Tibial nerve (tissue), 3 donors: ENCODE measurements at regions not wholly inside any gene's neighbourhood (a gene's known extent, or its start where the extent isn't known, plus 50 kb on each side); places are given as distances from the start of the nearest gene placed in this dataset.

Source experiments
- POLR2A ChIP-seq, 2 donors: fragments of 450-650 bp; IDR thresholded peaks; one replicate each; pipeline ENCODE4 v1.6.1; 2017; ENCODE audit warnings: antibody characterized with exemption in 2 of 2, mild to moderate bottlenecking in 2 of 2, moderate library complexity in 2 of 2
- TF ChIP-seq, protein P1 (sequence below), 5 experiments: fragments of 200-600 bp in 3 of 5; fragments of 450-650 bp in 2 of 5; sonication (generic) in 3 of 5; IDR thresholded peaks; one replicate each; pipeline ENCODE4 v1.5.1; 2016 to 2019; ENCODE audit warnings: antibody characterized with exemption in 5 of 5, mild to moderate bottlenecking in 3 of 5, moderate library complexity in 2 of 5

- TF ChIP-seq POLR2A (IDR thresholded peaks at IDR 0.05) = no peak
- TF ChIP-seq, protein P1, sequence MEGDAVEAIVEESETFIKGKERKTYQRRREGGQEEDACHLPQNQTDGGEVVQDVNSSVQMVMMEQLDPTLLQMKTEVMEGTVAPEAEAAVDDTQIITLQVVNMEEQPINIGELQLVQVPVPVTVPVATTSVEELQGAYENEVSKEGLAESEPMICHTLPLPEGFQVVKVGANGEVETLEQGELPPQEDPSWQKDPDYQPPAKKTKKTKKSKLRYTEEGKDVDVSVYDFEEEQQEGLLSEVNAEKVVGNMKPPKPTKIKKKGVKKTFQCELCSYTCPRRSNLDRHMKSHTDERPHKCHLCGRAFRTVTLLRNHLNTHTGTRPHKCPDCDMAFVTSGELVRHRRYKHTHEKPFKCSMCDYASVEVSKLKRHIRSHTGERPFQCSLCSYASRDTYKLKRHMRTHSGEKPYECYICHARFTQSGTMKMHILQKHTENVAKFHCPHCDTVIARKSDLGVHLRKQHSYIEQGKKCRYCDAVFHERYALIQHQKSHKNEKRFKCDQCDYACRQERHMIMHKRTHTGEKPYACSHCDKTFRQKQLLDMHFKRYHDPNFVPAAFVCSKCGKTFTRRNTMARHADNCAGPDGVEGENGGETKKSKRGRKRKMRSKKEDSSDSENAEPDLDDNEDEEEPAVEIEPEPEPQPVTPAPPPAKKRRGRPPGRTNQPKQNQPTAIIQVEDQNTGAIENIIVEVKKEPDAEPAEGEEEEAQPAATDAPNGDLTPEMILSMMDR (IDR thresholded peaks at IDR 0.05) = no peak
These were observed 70.4 kb upstream of the SSBP3 start for GRCh38 chr1:54476530-54477109.
